ENCODE measurements at regions not wholly inside any gene's neighbourhood (a gene's known extent, or its start where the extent isn't known, plus 50 kb on each side); places are given as distances from the start of the nearest gene placed in this dataset.

- Mint-ChIP-seq H3K4me1 (ENCODE audit: low read depth) (peaks cover 32% of the 10 kb centered on the region), H3K9me3 (peaks cover 6% of the 10 kb centered on the region), H3K27me3 (ENCODE audit: insufficient read depth) (no peaks in the 10 kb centered on the region), H3K36me3 (ENCODE audit: low read depth) (peaks cover 13% of the 10 kb centered on the region), H3K4me3 (no peak overlapping the region), H3K27ac (no peak overlapping the region)
- TF ChIP-seq, protein P1, sequence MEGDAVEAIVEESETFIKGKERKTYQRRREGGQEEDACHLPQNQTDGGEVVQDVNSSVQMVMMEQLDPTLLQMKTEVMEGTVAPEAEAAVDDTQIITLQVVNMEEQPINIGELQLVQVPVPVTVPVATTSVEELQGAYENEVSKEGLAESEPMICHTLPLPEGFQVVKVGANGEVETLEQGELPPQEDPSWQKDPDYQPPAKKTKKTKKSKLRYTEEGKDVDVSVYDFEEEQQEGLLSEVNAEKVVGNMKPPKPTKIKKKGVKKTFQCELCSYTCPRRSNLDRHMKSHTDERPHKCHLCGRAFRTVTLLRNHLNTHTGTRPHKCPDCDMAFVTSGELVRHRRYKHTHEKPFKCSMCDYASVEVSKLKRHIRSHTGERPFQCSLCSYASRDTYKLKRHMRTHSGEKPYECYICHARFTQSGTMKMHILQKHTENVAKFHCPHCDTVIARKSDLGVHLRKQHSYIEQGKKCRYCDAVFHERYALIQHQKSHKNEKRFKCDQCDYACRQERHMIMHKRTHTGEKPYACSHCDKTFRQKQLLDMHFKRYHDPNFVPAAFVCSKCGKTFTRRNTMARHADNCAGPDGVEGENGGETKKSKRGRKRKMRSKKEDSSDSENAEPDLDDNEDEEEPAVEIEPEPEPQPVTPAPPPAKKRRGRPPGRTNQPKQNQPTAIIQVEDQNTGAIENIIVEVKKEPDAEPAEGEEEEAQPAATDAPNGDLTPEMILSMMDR (IDR thresholded peaks at IDR 0.05), result no peak
- DNase-seq, result no peak
These were observed 220.0 kb upstream of the KLF6 start for GRCh38 chr10:4004990-4005389.

DNA sequence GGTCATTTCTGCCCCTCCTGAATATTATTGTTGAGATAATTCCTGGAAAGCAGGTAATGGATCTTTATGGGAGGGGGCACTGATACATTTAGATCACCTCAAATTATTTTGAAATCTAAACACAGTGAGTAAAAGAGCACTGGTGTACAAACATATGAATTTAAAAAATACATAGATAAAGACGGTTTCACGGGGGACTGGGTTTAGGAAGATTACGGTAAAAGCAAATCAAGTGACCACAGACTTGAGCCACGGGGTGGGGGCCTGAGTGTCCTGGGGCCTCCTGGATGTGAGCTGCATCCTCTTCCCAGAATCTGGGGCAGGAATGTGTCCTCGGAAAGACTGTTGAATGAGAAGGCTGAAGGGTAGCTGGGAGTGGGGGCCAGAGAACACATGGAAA lies 219.1 kb upstream of the KLF6 start:
- Mint-ChIP-seq H3K36me3 (ENCODE audit: low read depth) (peaks cover 19% of the 10 kb centered on the region), H3K27ac (no peak overlapping the region), H3K4me3 (no peak overlapping the region), H3K27me3 (ENCODE audit: insufficient read depth) (no peaks in the 10 kb centered on the region), H3K9me3 (peaks cover 12% of the 10 kb centered on the region), H3K4me1 (ENCODE audit: low read depth) (peaks cover 25% of the 10 kb centered on the region)
- TF ChIP-seq, protein P1 (IDR thresholded peaks at IDR 0.05), result no peak
- no peak for DNase-seq

DNA sequence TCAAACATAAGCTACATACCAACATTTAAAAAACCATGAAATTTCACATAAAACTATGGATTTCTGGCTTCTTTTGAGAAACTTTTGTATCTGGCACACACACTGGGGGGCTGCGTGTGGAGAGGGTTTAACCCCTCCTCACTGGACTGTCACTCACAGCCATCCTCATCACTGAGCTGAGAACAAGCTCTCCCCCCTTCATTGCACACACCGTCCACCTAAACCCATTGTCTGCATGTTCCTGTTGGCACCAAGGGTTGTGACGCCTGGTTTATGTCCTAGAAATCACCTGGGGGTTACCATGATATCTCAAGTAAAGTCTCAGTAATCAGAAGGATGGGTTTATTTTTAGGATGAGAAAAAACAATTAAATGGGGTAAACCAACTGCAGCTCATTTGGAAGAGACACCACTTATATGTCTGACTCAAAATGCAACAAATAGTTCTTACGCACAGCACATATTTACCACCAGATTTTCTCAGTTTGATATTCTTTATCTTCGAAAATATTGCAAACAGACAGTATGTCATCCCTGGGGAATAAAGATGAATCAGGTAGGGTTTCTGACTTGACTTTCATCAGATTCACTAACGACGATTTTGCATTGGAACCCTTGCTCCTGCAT lies 218.5 kb upstream of the KLF6 start:
- TF ChIP-seq, protein P1 (IDR thresholded peaks at IDR 0.05), result no peak
- no peak overlapping the region for H3K4me3 Mint-ChIP-seq
- H3K36me3 Mint-ChIP-seq (ENCODE audit: low read depth), result peaks cover 19% of the 10 kb centered on the region
- H3K4me1 Mint-ChIP-seq (ENCODE audit: low read depth), result peaks cover 18% of the 10 kb centered on the region
- no peak overlapping the region for H3K27ac Mint-ChIP-seq
- H3K9me3 Mint-ChIP-seq, result peaks cover 12% of the 10 kb centered on the region
- H3K27me3 Mint-ChIP-seq (ENCODE audit: insufficient read depth), result no peaks in the 10 kb centered on the region
- no peak for DNase-seq

DNA sequence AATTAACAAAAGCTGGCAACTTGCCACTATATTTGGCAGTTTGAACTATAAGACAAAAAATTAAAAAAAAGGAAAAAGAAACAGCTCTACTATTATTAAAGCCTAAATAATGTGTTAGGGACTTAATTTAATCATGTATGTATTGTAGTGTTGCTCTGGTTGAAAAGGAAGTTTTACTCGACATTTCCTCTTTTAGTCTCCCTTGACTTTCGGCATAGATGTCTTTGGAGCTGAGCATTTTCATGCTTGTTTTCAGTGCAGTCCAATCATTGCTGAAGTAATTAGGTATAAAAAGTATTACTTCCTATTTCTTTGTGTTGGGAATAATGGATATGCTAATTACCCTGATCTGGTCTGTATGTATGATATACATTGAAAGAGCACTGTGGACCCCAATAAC lies 216.8 kb upstream of the KLF6 start:
- Mint-ChIP-seq H3K36me3 (ENCODE audit: low read depth) (peaks cover 19% of the 10 kb centered on the region), H3K9me3 (peaks cover 12% of the 10 kb centered on the region), H3K27ac (no peak overlapping the region), H3K4me1 (ENCODE audit: low read depth) (peaks cover 8% of the 10 kb centered on the region), H3K27me3 (ENCODE audit: insufficient read depth) (no peaks in the 10 kb centered on the region), H3K4me3 (no peak overlapping the region)
- DNase-seq, result no peak
- TF ChIP-seq, protein P1 (IDR thresholded peaks at IDR 0.05), result no peak

- H3K27me3 Mint-ChIP-seq (ENCODE audit: insufficient read depth), result no peaks in the 10 kb centered on the region
- H3K27ac Mint-ChIP-seq, result no peak overlapping the region
- peaks cover 19% of the 10 kb centered on the region for H3K36me3 Mint-ChIP-seq (ENCODE audit: low read depth)
- no peak overlapping the region for H3K4me3 Mint-ChIP-seq
- DNase-seq, result no peak
- H3K9me3 Mint-ChIP-seq, result peaks cover 12% of the 10 kb centered on the region
- H3K4me1 Mint-ChIP-seq (ENCODE audit: low read depth), result peaks cover 23% of the 10 kb centered on the region
- TF ChIP-seq, protein P1 (IDR thresholded peaks at IDR 0.05), result no peak
These were observed 214.6 kb upstream of the KLF6 start for GRCh38 chr10:3999642-4000041.

Data from HFFc6 (cell line).